CMK (cell line): ENCODE measurements at regions not wholly inside any gene's neighbourhood (a gene's known extent, or its start where the extent isn't known, plus 50 kb on each side); places are given as distances from the start of the nearest gene placed in this dataset.

Experiments used
- DNase-seq: peaks from one replicate; pipeline ENCODE4 v3.0.0-alpha.2; 2010; ENCODE audit warnings: low read depth

GRCh38 chr11:45091563-45092403 is 54.7 kb upstream of the PRDM11 start:
- DNase-seq, result no peak

GRCh38 chr11:45092404-45092785 is 54.0 kb upstream of the PRDM11 start:
- no peak for DNase-seq

DNA sequence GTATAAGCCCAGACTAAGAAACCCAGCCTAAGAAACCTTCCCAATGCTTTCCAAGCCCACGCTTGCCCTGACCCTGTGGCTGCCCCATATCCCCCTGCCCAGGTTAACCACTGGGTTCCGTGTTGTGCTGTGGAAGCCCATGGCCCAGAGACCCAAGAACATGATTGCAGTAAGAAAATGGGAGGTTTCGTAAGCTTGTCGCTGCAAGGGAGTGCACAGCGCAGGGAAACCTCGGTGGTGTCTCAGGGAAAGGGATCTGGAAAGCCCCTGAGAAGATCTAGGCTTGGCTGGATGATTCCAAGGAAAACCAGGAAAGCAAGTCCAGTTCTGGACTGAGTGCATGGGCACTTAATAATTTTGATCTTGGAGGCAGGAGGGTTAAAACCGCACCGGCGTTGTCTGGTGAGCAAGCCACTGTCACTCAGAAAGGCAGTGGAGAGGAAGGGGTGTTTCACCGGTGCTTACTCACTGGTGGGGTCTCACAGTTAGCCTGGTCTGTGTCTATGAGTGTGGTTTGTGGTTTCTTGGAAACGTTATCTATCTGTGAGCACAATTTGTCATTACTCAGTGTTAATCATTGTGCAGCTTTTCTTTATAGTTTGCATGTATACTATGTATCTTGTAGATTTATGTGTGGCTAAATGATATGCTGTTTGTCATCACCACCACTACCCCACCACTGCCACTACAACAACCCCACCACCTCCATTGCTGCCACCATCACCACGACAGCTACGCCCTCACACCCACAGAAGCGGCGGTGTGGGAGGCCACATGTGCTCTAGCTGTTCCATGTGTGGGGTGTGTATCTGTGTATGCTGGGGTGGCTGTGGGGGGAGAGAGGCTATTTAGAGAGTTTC is 53.3 kb upstream of the PRDM11 start:
- peak; percentile 40 for DNase-seq

- no peak for DNase-seq
Observed at GRCh38 chr11:45093761-45094455, 52.5 kb upstream of the PRDM11 start.

GRCh38 chr11:45094958-45095690 is 51.3 kb upstream of the PRDM11 start:
- no peak for DNase-seq

- DNase-seq, result no peak
Observed at GRCh38 chr11:45095691-45096010, 50.8 kb upstream of the PRDM11 start.

- DNase-seq, result no peak
Observed at GRCh38 chr11:45096636-45097035, 49.8 kb upstream of the PRDM11 start.
